Activated CD8-positive, alpha-beta memory T cell treated with anti-CD3 and anti-CD28 coated beads for 1 hour (primary cell): ENCODE measurements at regions not wholly inside any gene's neighbourhood (a gene's known extent, or its start where the extent isn't known, plus 50 kb on each side); places are given as distances from the start of the nearest gene placed in this dataset.
"Not testable (repeated sequence)": the region's sequence is repeated elsewhere in the genome, so short reads cannot be mapped to it uniquely, and the experiment has no call there.

ENCODE experiments used
- DNase-seq, 2 donors: peaks; one replicate each; pipeline ENCODE4 v3.0.0-alpha.2; 2020; ENCODE audit warnings: low read depth in 1 of 2; ENCODE audit errors: extremely low read depth in 1 of 2

GRCh38 chr2:34266908-34267697 lies 668.0 kb upstream of the FAM98A start:
- DNase-seq: no peak

DNA sequence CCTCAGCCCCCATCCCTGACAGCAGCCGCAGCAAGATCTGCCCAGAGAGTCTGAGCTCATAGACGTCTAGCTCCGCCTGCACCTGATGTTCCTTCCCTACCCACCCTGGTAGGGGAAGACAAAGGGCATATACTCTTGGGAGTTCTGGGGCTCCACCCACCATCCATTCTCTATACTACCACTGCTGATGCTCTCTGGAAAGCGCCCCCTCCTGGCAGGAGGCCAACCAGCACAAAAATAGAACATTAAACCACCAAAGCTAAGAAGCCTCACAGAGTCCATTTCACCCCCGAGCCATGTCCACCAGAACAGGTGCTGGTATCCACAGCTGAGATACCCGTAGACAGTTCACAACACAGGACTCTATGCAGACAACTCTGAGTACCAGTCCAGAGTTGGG lies 662.6 kb upstream of the FAM98A start:
- no peak for DNase-seq

DNA sequence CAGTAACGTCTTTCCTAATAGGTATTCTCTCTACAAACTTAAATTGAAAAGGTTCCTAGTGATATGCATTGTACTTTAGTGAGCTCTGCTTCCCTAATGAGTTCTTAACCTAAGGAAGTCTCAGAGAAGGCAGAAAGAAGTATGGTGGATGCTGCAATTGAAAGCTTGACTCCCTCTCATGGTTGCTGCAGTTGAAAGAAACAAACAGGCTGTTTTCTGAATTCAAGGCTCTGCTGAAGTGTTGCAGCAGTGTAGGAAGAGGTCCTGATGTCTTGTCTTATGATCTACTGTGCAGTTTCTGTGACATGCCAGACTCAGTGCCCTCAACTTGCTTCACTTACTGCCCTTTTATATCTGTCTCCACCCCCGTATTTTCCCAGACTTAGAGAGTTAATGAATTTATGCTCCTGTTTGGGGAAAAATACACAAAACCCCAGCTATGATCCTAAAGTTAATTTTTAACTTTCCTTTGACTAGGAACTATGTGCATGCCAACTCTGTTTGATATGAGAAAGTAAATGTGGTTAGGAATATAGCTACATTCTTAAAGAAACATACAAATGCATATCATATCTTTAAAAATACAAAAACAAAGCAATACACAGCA lies 655.3 kb upstream of the FAM98A start:
- DNase-seq: no peak

GRCh38 chr2:34252111-34252510 lies 653.0 kb upstream of the FAM98A start:
- no peak for DNase-seq

DNA sequence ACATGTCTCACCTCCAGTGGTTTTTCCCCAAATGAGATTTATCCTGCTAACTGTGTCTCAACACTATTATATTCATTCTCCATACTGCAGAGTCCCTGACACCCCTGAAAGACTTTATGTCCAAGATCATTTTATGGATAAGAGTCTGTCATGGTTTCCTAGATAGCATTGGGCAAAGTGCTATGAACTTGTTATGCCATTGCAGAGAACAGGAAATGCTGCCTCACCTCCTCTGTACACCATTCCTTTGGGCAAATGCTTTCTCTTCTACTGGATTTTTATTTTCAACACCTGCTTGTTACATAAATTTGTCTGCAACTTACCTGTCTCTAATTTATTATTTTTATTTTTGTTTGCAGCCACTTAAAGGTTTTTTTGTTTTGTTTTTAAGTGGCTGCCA lies 652.5 kb upstream of the FAM98A start:
- DNase-seq: no peak

DNA sequence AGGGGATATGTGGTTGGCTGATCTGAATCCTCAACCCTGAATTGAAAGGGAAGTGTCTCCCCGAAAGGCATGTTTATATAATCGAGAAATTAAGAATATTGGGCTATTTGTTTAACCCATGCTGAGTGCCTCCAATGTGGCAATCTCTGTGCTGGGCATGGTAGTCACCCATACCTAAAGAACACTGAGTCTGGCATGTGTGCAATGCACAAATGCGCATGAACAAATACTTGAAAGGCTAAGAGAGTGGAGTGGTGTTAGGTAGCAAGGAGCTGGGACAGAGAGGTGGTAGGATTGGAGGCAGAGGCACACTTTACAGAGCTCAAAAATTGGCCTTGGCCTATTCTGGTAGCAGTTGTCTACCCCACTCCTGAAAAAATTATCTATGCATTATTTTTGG lies 645.1 kb upstream of the FAM98A start:
- DNase-seq: no peak

DNA sequence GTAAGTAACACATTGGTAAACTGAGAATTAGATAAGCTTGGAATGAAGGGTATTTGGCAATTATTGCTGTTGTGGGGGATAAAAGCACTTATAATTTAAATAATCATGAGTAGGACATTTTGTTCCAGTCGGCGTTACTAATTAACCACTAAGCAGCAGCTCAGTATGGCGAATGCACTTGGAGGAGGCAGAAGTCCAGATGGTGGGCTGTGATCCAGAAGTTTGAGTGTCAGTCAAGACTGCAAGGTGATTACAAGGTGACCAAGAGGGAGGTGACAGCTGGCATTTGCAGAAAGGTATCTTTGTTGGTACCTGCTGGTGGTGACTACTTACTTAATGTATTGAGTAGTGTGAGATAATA lies 643.6 kb upstream of the FAM98A start:
- no peak for DNase-seq

DNA sequence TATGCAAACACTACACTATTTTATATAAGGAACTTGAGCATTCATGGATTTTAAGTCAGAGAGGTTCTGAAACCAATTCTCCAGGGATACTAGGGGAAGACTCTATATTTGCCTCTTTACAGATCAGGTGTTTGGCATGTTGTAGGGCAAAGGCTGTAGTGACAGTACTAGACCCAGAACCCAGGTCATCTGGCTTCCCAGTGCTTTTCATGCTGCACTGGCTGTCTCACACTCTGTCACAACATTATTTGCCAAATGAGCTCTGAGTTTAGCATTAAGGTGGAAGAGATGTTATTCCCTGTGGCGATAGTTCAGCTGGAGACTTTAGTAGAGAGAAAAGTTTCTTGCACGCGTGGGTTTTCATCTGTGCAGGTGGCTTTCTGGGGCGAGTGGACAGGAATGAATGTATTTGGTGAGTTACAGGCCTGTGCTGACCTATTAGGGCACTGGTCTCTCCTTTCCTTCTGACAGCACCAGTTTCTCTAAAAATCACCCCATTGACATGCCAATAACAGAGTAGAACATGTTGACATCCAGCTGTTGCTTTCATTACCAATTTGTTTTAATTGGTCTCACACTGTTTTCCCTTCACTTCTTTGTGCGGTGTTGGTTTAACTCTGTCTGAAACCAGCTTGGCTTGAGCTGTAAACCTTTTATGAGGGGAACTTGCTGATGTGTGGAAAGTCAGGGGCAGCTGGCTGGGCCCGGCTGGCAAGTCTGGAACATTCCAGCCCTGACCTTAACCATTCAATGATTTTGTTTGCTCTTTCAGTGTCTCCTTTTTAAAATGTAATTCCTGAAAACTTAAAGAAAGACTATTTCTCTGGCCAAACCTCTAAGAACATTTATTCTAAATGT lies 643.0 kb upstream of the FAM98A start:
- DNase-seq: no peak

- no peak for DNase-seq
These were observed 640.4 kb upstream of the FAM98A start for GRCh38 chr2:34239511-34239910.

DNA sequence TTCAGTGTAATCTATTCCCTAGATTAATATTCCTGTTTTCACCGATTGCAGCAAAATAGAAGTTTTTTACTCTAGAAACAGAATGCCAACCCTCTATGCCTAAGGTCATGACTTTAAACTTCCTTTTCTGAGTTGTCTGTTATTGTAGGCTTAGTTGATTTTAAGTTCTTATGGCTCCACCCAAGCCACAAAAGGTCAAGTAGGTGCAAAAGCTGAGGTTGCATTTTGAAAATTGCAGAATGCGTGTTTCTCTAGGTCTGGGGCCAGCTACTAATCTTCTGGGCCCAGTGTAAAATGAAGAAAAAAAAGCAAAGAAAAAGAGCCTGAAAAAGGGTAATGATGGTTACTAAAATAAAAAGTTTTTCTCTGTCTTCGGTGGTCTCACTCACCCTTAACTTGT lies 635.7 kb upstream of the FAM98A start:
- no peak for DNase-seq

GRCh38 chr2:34229998-34230397 lies 630.9 kb upstream of the FAM98A start:
- no peak for DNase-seq

DNA sequence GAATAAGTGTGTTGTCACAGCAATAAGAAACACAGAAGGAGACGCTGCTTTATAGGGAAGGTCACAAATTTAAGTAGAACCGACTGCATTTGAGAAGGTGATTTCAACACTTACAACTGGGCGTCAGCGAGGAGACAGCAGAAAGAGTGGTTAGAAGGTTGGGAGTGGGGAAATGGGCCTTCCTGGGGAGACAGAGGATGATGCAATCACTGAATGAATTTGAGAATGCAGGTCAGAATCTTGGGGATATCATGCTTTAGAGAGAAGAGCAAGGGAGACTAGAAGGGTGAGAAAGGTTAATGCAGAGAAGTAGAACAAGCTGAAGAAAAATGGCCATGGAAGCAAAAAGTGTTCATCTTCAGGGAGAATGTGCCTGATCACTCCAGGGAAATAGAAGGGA lies 616.1 kb upstream of the FAM98A start:
- no peak for DNase-seq

GRCh38 chr2:34210382-34210781 lies 611.3 kb upstream of the FAM98A start:
- DNase-seq: not testable (repeated sequence)

- DNase-seq: no peak
These were observed 605.5 kb upstream of the FAM98A start for GRCh38 chr2:34204560-34204959.

- no peak for DNase-seq
These were observed 602.0 kb upstream of the FAM98A start for GRCh38 chr2:34201099-34201498.

DNA sequence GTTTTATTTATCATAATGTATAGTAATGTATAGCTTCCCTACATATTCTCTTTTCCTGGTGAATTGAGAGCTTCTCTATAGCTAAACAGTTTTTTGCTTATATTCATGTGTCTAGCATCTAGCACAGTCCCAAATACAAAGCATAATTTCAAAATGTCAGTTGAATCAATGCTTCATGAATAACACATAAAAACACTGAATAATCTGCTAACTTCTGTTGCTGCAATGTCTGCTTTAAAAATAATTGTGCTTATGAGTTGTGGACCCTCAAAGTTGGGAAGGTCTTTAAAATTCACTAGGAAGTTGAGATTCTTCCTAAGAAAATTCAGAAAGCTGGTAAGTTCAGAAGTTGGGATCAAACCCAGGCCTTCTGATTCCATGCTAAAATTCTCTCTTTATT lies 600.9 kb upstream of the FAM98A start:
- DNase-seq: no peak

DNA sequence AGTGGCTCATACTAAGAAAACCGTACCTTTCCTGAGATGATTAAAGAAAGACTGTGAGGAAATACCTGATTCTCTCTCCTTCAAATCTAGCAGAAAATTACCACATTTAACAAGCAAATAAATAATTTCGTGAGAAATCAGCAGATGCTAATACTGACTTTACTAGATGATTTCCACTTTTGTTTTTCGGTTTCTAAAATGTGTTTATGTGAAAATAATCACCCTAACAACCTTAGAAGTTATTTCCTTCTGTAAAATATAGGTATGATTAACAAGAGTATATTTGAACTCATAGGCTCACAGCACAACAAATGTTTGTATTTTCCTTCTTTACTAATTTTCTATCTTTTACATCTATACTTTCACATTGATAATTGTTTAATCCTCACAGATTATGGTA lies 594.1 kb upstream of the FAM98A start:
- no peak for DNase-seq

DNA sequence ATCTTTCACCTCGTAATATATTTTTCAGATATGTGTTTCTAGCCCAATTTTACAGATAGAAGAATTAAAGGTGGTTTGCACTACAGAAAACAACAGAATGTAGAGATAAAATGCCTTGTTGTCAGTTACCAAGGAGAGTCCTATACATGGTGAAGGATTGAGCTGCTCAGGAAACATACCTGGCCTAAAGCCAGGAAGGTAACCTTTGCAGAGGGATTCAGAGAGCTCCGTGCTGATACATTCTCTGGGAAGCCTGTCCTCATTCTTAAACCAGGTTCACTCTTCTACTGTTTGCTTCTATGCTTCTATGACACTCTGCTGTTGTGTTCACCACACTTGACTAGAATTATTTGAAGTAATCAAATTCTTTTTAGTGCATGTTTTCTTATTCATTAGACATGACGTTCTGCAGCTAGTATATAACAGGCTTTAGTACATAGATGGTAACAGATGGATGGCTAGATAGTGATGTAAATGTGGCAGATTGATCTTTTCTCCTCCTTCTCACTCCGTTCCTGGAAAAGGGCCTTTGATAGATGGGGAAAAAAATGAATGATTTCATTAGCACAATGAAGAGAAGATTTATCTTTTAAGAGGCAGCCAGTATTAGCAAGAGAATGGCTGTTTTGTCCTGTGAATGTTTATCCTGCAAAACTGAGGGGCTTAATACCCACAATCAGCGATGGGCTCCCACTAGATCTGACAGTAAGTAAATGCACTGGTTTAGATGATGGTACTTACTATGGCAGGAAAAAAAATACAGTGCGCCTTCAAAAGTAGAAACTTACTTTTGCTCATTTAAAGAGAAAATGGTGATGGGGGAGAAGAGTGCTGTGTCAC lies 589.6 kb upstream of the FAM98A start:
- no peak for DNase-seq

DNA sequence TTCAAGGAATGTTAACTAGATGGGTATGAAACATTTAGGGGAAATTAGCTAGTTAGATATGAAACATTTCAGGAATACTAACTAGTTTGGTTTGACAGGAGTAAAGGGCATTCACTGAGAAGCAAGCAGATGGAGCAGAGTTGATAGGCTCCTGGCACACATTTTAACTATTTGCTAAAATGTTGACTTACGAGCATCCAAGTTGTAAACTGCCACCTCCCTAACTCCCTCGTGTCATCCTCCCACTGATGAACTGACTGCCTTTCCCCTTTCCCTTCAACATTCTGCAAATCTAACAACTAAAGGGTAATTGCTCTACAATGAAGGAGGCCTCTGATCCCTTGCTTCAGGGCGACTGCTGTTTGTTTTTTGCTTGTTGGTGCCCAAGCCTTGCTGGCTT lies 580.4 kb upstream of the FAM98A start:
- DNase-seq: no peak

DNA sequence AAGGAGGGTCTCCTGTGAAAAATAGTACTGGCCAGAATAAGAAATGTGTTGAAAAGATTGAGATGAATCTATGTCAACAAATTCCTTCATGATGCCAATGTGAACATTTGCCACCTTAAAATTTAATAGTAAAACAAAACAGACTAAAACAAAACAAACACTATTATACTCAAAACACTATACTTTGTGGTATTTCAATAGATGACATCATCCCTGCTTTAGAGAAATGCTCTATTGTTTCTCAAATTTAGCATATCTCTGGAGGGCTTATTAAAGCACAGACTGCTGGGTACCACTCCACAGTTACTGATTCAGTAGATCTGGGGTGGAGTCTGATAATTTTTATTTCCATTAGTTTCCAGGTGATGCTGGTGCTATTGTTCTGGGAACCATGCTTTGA lies 579.4 kb upstream of the FAM98A start:
- no peak for DNase-seq

DNA sequence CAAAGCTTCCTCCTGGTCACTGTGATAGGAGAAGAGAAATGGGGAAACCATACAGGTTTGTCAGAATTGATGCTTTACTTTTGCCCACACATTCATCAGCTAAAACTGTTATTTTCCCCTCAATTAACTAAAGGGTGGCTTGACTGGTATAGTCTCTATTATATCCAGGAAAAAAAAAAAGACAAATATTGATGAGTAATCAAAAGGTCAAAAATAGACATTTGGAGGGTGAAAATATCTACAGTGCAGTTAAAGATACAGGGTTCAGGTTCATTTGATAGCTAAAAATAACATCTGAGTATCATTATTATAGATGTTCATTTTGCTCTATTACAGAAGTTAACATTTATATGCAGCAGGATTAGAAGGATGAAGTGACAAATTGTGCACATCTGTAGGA lies 577.6 kb upstream of the FAM98A start:
- DNase-seq: no peak
